ENCODE measurements at regions not wholly inside any gene's neighbourhood (a gene's known extent, or its start where the extent isn't known, plus 50 kb on each side); places are given as distances from the start of the nearest gene placed in this dataset.

GRCh38 chr1:37294529-37294928 lies 179.9 kb upstream of the ZC3H12A start:
- H3K36me3 ChIP-seq: no peaks in the 10 kb centered on the region
- no peaks in the 10 kb centered on the region for H3K4me1 ChIP-seq
- no peak overlapping the region for H3K27ac ChIP-seq
- intact Hi-C loops (cut with DNase I; ENCODE audit: low total_unique reads): no loop called here
- no peaks in the 10 kb centered on the region for H3K9me3 ChIP-seq
- 49 to 60% (median 52%) methylated on average over 6 of the region's 6 CpGs for WGBS, 5 donors
- TF ChIP-seq POLR2A (IDR thresholded peaks at IDR 0.05) (no peak), EP300 (IDR thresholded peaks at IDR 0.05) (no peak), POLR2AphosphoS5 (IDR thresholded peaks at IDR 0.05) (no peak)
- TF ChIP-seq, protein P1, sequence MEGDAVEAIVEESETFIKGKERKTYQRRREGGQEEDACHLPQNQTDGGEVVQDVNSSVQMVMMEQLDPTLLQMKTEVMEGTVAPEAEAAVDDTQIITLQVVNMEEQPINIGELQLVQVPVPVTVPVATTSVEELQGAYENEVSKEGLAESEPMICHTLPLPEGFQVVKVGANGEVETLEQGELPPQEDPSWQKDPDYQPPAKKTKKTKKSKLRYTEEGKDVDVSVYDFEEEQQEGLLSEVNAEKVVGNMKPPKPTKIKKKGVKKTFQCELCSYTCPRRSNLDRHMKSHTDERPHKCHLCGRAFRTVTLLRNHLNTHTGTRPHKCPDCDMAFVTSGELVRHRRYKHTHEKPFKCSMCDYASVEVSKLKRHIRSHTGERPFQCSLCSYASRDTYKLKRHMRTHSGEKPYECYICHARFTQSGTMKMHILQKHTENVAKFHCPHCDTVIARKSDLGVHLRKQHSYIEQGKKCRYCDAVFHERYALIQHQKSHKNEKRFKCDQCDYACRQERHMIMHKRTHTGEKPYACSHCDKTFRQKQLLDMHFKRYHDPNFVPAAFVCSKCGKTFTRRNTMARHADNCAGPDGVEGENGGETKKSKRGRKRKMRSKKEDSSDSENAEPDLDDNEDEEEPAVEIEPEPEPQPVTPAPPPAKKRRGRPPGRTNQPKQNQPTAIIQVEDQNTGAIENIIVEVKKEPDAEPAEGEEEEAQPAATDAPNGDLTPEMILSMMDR (IDR thresholded peaks at IDR 0.05): no peak
- no peak for DNase-seq
- H3K4me3 ChIP-seq: no peak overlapping the region
- H3K27me3 ChIP-seq: peaks cover 0 to 80% (median 27%) of the 10 kb centered on the region in 3 donors

DNA sequence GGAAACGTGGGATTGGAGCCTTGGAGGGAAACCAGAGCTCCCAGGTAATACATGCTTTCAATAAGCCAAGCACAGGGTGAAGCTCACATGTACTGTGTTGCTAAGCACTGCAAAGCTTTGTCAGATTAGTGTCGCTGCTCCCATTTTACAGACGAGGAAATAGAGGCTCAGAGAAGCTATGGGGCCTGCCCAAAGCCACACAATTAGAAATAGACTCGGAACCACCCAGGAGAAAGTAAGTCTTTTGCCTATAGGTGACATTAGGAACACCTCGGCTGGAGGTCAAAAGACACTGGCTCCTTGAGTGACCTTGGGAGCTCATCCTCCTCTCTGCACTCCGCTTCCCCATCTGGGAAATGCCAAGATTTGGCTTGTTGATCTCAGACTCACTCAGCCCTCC lies 175.6 kb upstream of the ZC3H12A start:
- WGBS, 5 donors: 54 to 61% (median 58%) methylated on average over 6 of the region's 6 CpGs
- H3K36me3 ChIP-seq: no peaks in the 10 kb centered on the region
- H3K27ac ChIP-seq: no peak overlapping the region
- H3K27me3 ChIP-seq: peaks cover 0 to 82% (median 16%) of the 10 kb centered on the region in 3 donors
- no peak overlapping the region for H3K4me3 ChIP-seq
- no peaks in the 10 kb centered on the region for H3K4me1 ChIP-seq
- no peak for TF ChIP-seq POLR2A (IDR thresholded peaks at IDR 0.05)
- TF ChIP-seq POLR2AphosphoS5 (IDR thresholded peaks at IDR 0.05): no peak
- TF ChIP-seq, protein P1 (IDR thresholded peaks at IDR 0.05): no peak
- no peak for TF ChIP-seq EP300 (IDR thresholded peaks at IDR 0.05)
- no peak for DNase-seq
- no peaks in the 10 kb centered on the region for H3K9me3 ChIP-seq
- intact Hi-C loops (cut with DNase I; ENCODE audit: low total_unique reads): no loop called here

- no peak for DNase-seq
- TF ChIP-seq POLR2AphosphoS5 (IDR thresholded peaks at IDR 0.05): no peak
- TF ChIP-seq, protein P1 (IDR thresholded peaks at IDR 0.05): no peak
- TF ChIP-seq EP300 (IDR thresholded peaks at IDR 0.05): no peak
- TF ChIP-seq POLR2A (IDR thresholded peaks at IDR 0.05): no peak
- WGBS, 5 donors: 81 to 88% (median 85%) methylated on average over 5 of the region's 5 CpGs
- Histone ChIP-seq H3K4me1 (no peaks in the 10 kb centered on the region), H3K9me3 (no peaks in the 10 kb centered on the region), H3K27ac (no peak overlapping the region), H3K4me3 (no peak overlapping the region), H3K36me3 (no peaks in the 10 kb centered on the region), H3K27me3 (peaks cover 0 to 78% (median 16%) of the 10 kb centered on the region in 3 donors)
- intact Hi-C loops (cut with DNase I; ENCODE audit: low total_unique reads): no loop called here
Observed at GRCh38 chr1:37299216-37299615, 175.2 kb upstream of the ZC3H12A start.

DNA sequence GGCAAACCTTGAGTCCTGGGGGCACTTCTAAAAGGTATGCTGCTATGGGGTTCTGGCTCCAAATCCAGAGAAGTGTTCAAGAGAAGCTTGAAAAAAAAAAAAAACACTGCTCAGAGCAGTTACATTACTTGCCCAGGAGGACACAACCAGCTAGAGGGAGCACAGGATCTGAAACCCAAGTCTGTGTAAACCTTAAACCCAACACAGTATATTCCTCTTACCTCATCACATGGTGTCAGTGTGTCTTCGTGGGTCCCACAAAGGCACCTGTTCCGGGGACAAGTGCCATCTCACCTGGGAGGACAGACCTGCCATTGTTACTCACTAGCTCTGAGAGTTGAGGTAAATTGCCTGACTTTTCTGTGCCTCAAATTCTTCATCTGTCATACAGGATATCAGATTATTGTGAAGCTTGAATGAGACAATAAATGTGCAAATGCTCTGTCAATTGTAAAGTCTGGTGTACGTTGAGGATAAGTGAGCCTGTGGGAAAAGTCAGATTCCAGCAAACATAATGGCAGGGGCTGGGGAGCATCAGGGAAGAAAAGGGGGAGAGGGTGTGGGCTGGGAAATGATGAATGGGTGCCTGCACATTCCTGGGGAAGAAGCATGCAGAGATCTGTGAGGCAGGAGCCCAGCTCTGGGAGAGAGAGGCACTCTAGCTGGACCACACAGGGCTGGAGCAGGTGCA lies 170.4 kb upstream of the ZC3H12A start:
- 53 to 64% (median 62%) methylated on average over 3 of the region's 3 CpGs for WGBS, 5 donors
- no peak overlapping the region for H3K4me3 ChIP-seq
- peaks cover 0 to 6% (median 2%) of the 10 kb centered on the region in 4 donors for H3K4me1 ChIP-seq
- H3K9me3 ChIP-seq: no peaks in the 10 kb centered on the region
- peaks cover 0 to 46% (median 9%) of the 10 kb centered on the region in 3 donors for H3K27me3 ChIP-seq
- DNase-seq: no peak
- H3K27ac ChIP-seq: no peak overlapping the region
- H3K36me3 ChIP-seq: no peaks in the 10 kb centered on the region
- intact Hi-C loops (cut with DNase I; ENCODE audit: low total_unique reads): no loop called here
- no peak for TF ChIP-seq EP300 (IDR thresholded peaks at IDR 0.05)
- no peak for TF ChIP-seq POLR2AphosphoS5 (IDR thresholded peaks at IDR 0.05)
- TF ChIP-seq POLR2A (IDR thresholded peaks at IDR 0.05): no peak
- TF ChIP-seq, protein P1 (IDR thresholded peaks at IDR 0.05): no peak
